HepG2 (cell line): ENCODE measurements at regions not wholly inside any gene's neighbourhood (a gene's known extent, or its start where the extent isn't known, plus 50 kb on each side); places are given as distances from the start of the nearest gene placed in this dataset.

ENCODE experiments used
- ATAC-seq: fragments of 200-7000 bp; cut with Tn5 transposase; 3 replicates; pipeline ENCODE4 v1.9.1; 2020; ENCODE audit warnings: mild to moderate bottlenecking, moderate library complexity
- BruUV-seq: library from RNA; stranded (reverse); fragments of 400-500 nt; replicated peaks from 2 replicates; lab custom pipeline; 2021; lab: Mats Ljungman, UMichigan
- CTCF ChIA-PET: fragments of 300-600 bp; formaldehyde crosslinking; extraction: SDS; loops from one replicate; lab custom pipeline; 2021; ENCODE audit warnings: low total read pairs, inconsistent platforms, low intra/inter-chr PET ratio; lab: Yijun Ruan, JAX
- POLR2A ChIA-PET: fragments of 350-600 bp; sonication (Branson Sonifier 250); formaldehyde crosslinking; loops from one replicate; lab custom pipeline; 2020; ENCODE audit warnings: antibody characterized with exemption, inconsistent platforms; lab: Yijun Ruan, JAX
- DNase-seq: peaks from one replicate; pipeline ENCODE4 v3.0.0-alpha.2; 2015; ENCODE audit warnings: low spot score
- FAIRE-seq: peaks from 3 replicates; lab custom pipeline; 2011; peaks lifted over from hg19 to GRCh38; lab: Jason Lieb, UNC
- H2AFZ ChIP-seq: one replicate; pipeline ENCODE4 v1.6.1; 2011; ENCODE audit warnings: low read length, inconsistent platforms
- H3K27ac ChIP-seq: fragments of 300-600 bp; 3 replicates; pipeline ENCODE4 v1.8.0; 2011; ENCODE audit warnings: mixed run types, mild to moderate bottlenecking, mixed read lengths, low read length, inconsistent platforms; ENCODE audit not compliant: insufficient read depth; ENCODE audit errors: extremely low read length
- H3K27me3 ChIP-seq, 2 experiments: fragments of 200-600 bp in 1 of 2; 2 replicates in 1 of 2; 3 replicates in 1 of 2; pipeline versions ENCODE4 v1.6.0 to v1.8.0; 2011; ENCODE audit warnings: low read length in 2 of 2, mild to moderate bottlenecking in 2 of 2, moderate library complexity in 2 of 2, inconsistent platforms in 1 of 2; ENCODE audit not compliant: insufficient read depth in 2 of 2, control insufficient read depth in 1 of 2
- H3K36me3 ChIP-seq, 2 experiments: fragments of 200-600 bp in 1 of 2; replicated peaks in 1 of 2; 2 replicates in 1 of 2; 3 replicates in 1 of 2; pipeline versions ENCODE4 v1.5.1 to v1.8.0; 2011; ENCODE audit warnings: low read length in 2 of 2, inconsistent platforms in 1 of 2; ENCODE audit not compliant: insufficient read depth in 2 of 2, control insufficient read depth in 1 of 2
- H3K4me1 ChIP-seq: 2 replicates; pipeline ENCODE4 v1.5.1; 2012; ENCODE audit warnings: low read length, inconsistent platforms; ENCODE audit not compliant: insufficient read depth
- H3K4me2 ChIP-seq: 2 replicates; pipeline ENCODE4 v1.6.0; 2011; ENCODE audit warnings: low read depth, low read length, inconsistent platforms
- H3K4me3 ChIP-seq, 3 experiments: fragments of 200-600 bp in 1 of 3; sonication (generic), shearing (Covaris generic) in 1 of 3; replicated peaks in 1 of 3; 2 replicates each; pipeline ENCODE4 v1.5.1; 2011 to 2016; ENCODE audit warnings: low read length in 3 of 3, inconsistent platforms in 2 of 3, low read depth in 2 of 3, mild to moderate bottlenecking in 2 of 3, control low read depth in 1 of 3, mixed read lengths in 1 of 3; ENCODE audit not compliant: insufficient read depth in 1 of 3
- H3K79me2 ChIP-seq: one replicate; pipeline ENCODE4 v1.6.1; 2011; ENCODE audit warnings: low read length, inconsistent platforms; ENCODE audit not compliant: insufficient read depth
- H3K9ac ChIP-seq: 2 replicates; pipeline ENCODE4 v1.6.0; 2011; ENCODE audit warnings: mild to moderate bottlenecking, low read depth, low read length, inconsistent platforms; ENCODE audit not compliant: insufficient read depth
- H3K9me3 ChIP-seq: 2 replicates; pipeline ENCODE4 v1.5.1; 2012; ENCODE audit warnings: mild to moderate bottlenecking, low read length
- H4K20me1 ChIP-seq: 2 replicates; pipeline ENCODE4 v1.6.0; 2011; ENCODE audit warnings: inconsistent platforms, mild to moderate bottlenecking, low read length, moderate library complexity; ENCODE audit not compliant: insufficient read depth
- ASH2L ChIP-seq: fragments of 300-600, 200-600 bp; sonication (generic); IDR thresholded peaks from 2 replicates; pipeline ENCODE4 v1.7.0; 2017; ENCODE audit warnings: low read depth, mild to moderate bottlenecking, moderate library complexity, mixed read lengths, low read length; ENCODE audit not compliant: insufficient read length
- HIC2 ChIP-seq: sonication (generic); formaldehyde crosslinking; IDR thresholded peaks from 2 replicates; pipeline ENCODE4 v1.9.0; 2022; ENCODE audit warnings: low read depth, missing genetic modification reagents
- MAFK ChIP-seq, 2 experiments: IDR thresholded peaks in 1 of 2; conservative IDR thresholded peaks in 1 of 2; 2 replicates each; pipeline ENCODE4 v1.6.1; 2011; ENCODE audit warnings: improper control_type of control experiment in 2 of 2, low read length in 2 of 2
- MBNL3 ChIP-seq: fragments of 250-450 bp; sonication (Bioruptor Pico); conservative IDR thresholded peaks from 2 replicates; pipeline ENCODE4 v1.8.0; 2022; ENCODE audit warnings: mild to moderate bottlenecking, inconsistent platforms
- NR2F1 ChIP-seq, 2 experiments: fragments of 450-650 bp in 1 of 2; formaldehyde crosslinking in 1 of 2; IDR thresholded peaks; 2 replicates each; pipeline versions ENCODE4 v1.5.0 to v1.6.1; 2016 to 2020; ENCODE audit warnings: mild to moderate bottlenecking in 1 of 2, missing compliant biosample characterization in 1 of 2, missing genetic modification reagents in 1 of 2, moderate library complexity in 1 of 2
- NRL ChIP-seq: sonication (generic); formaldehyde crosslinking; IDR thresholded peaks from 2 replicates; pipeline ENCODE4 v1.5.0; 2020; ENCODE audit warnings: missing genetic modification reagents, mild to moderate bottlenecking, moderate library complexity, borderline replicate concordance
- PHF20 ChIP-seq: sonication (generic); formaldehyde crosslinking; IDR thresholded peaks from 2 replicates; pipeline ENCODE4 v1.5.0; 2020; ENCODE audit warnings: mild to moderate bottlenecking, missing genetic modification reagents
- RARG ChIP-seq: sonication (generic); formaldehyde crosslinking; IDR thresholded peaks from 2 replicates; pipeline ENCODE4 v1.4.0; 2020; ENCODE audit warnings: low read depth, mild to moderate bottlenecking, missing genetic modification reagents
- SIX4 ChIP-seq: sonication (generic); formaldehyde crosslinking; IDR thresholded peaks from 2 replicates; pipeline ENCODE4 v1.4.0; 2020; ENCODE audit warnings: missing genetic modification reagents
- TRAFD1 ChIP-seq: sonication (generic); formaldehyde crosslinking; IDR thresholded peaks from 2 replicates; pipeline ENCODE4 v1.5.1; 2020; ENCODE audit warnings: missing genetic modification reagents, mild to moderate bottlenecking, borderline replicate concordance
- ZNF160 ChIP-seq: sonication (generic); formaldehyde crosslinking; IDR thresholded peaks from 2 replicates; pipeline ENCODE4 v1.8.0; 2022; ENCODE audit warnings: mild to moderate bottlenecking, inconsistent platforms, missing genetic modification reagents
- ZNF337 ChIP-seq: sonication (generic); formaldehyde crosslinking; IDR thresholded peaks from 2 replicates; pipeline ENCODE4 v1.5.1; 2020; ENCODE audit warnings: missing genetic modification reagents, low read depth, mild to moderate bottlenecking, borderline replicate concordance
- ZNF749 ChIP-seq: sonication (generic); formaldehyde crosslinking; IDR thresholded peaks from 2 replicates; pipeline ENCODE4 v1.8.0; 2022; ENCODE audit warnings: mild to moderate bottlenecking, missing genetic modification reagents, moderate library complexity, borderline replicate concordance
- ZNF770 ChIP-seq: sonication (generic); formaldehyde crosslinking; IDR thresholded peaks from 2 replicates; pipeline ENCODE4 v1.5.0; 2020; ENCODE audit warnings: mild to moderate bottlenecking, missing genetic modification reagents
- WGBS: methylation state at CpG from one replicate; pipeline ENCODE4 v1.1.6; 2017; ENCODE audit warnings: low lambda C conversion rate; 5-methylcytosine and 5-hydroxymethylcytosine counted together
- in situ Hi-C: cut with HindIII; loops from 2 replicates; pipeline ENCODE4 v1.10.0; 2017; ENCODE audit warnings: low pct_unique_long_range_greater_than_20kb; ENCODE audit not compliant: extremely low pct_ligation_motif_present
- intact Hi-C: fragments of 100-400 bp; cut with micrococcal nuclease; formaldehyde crosslinking; loops from one replicate; pipeline ENCODE4 v1.10.0; 2022; ENCODE audit not compliant: unreplicated experiment

GRCh38 chr19:29372091-29372415 is 153.7 kb upstream of the VSTM2B start (continued):
- no peak for TF ChIP-seq MBNL3 (CRISPR knock-in tag)
- no peak for TF ChIP-seq RARG
- no peak for TF ChIP-seq HIC2 (CRISPR knock-in tag)
- TF ChIP-seq TRAFD1 (CRISPR knock-in tag) = no peak

- POLR2A ChIA-PET = no interaction called here
- no peak overlapping the region for H3K9ac ChIP-seq
- FAIRE-seq = no peak
- no peak overlapping the region for H3K27ac ChIP-seq
- in situ Hi-C loops = no loop called here
- TF ChIP-seq ZNF160 (CRISPR knock-in tag) = no peak
- TF ChIP-seq ZNF337 = no peak
- no peak for TF ChIP-seq ZNF770 (CRISPR knock-in tag)
- no peak for TF ChIP-seq NRL (CRISPR knock-in tag)
- TF ChIP-seq PHF20 (CRISPR knock-in tag) = no peak
- no peak for TF ChIP-seq NR2F1 (CRISPR knock-in tag; IDR thresholded peaks at IDR 0.05)
- TF ChIP-seq ASH2L = no peak
- TF ChIP-seq SIX4 (CRISPR knock-in tag) = no peak
- TF ChIP-seq MAFK (conservative IDR thresholded peaks at IDR 0.05 in 1 of 2, IDR thresholded peaks at IDR 0.05 in 1 of 2; ENCODE audit: low read length in 2 of 2) = no peak
- TF ChIP-seq ZNF749 (CRISPR knock-in tag) = no peak
- TF ChIP-seq, all 625 proteins: peak for 0
- intact Hi-C loops = no loop called here
- no peak overlapping the region for H3K4me3 ChIP-seq
- H2AFZ ChIP-seq = no peak overlapping the region
- ATAC-seq = no peak
- no peaks in the 10 kb centered on the region for H3K4me1 ChIP-seq
- no peaks in the 10 kb centered on the region for H3K36me3 ChIP-seq
- BruUV-seq = no TSS peak
- H3K27me3 ChIP-seq = 0 out of 5 replicates have a peak, but pooled peaks cover 0 to 3% of the 10 kb centered on the region in 2 experiments
- no peak for DNase-seq
- H3K79me2 ChIP-seq = no peaks in the 10 kb centered on the region
- no peaks in the 10 kb centered on the region for H3K9me3 ChIP-seq
- no peaks in the 10 kb centered on the region for H4K20me1 ChIP-seq
- H3K4me2 ChIP-seq = no peak overlapping the region
- CTCF ChIA-PET = no interaction called here
- 0% methylated on average over 3 of the region's 3 CpGs for WGBS
Measured at GRCh38 chr19:29372461-29372860, 153.3 kb upstream of the VSTM2B start.
